ENCODE measurements at regions not wholly inside any gene's neighbourhood (a gene's known extent, or its start where the extent isn't known, plus 50 kb on each side); places are given as distances from the start of the nearest gene placed in this dataset.

DNA sequence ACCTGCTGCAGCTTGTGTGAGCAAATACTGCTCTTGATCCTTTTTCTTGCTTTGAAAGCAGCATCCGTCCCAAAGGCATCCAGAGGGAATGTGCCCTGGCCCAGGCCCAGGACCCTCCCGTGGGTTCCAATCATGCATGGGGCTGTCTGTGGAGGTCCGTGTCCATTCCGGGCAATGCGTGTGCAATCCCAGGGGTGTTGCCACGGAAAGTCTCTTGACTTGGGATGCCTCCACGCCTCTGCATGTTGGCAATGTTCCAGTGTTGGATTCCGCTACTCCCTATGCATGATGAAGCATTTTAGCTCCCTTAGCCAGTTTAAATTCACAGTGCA lies 105.7 kb downstream of the SNRPN start:
- Mint-ChIP-seq H3K9me3 (peaks cover 87% of the 10 kb centered on the region), H3K27ac (no peak overlapping the region), H3K4me3 (no peak overlapping the region), H3K27me3 (ENCODE audit: low read depth) (no peaks in the 10 kb centered on the region), H3K36me3 (peaks cover 99% of the 10 kb centered on the region), H3K4me1 (no peaks in the 10 kb centered on the region)
- DNase-seq (ENCODE audit: low spot score in 2 of 2, unreplicated experiment in 2 of 2): peak in 1 of 2 experiments; percentile 3
- TF ChIP-seq, protein P1, sequence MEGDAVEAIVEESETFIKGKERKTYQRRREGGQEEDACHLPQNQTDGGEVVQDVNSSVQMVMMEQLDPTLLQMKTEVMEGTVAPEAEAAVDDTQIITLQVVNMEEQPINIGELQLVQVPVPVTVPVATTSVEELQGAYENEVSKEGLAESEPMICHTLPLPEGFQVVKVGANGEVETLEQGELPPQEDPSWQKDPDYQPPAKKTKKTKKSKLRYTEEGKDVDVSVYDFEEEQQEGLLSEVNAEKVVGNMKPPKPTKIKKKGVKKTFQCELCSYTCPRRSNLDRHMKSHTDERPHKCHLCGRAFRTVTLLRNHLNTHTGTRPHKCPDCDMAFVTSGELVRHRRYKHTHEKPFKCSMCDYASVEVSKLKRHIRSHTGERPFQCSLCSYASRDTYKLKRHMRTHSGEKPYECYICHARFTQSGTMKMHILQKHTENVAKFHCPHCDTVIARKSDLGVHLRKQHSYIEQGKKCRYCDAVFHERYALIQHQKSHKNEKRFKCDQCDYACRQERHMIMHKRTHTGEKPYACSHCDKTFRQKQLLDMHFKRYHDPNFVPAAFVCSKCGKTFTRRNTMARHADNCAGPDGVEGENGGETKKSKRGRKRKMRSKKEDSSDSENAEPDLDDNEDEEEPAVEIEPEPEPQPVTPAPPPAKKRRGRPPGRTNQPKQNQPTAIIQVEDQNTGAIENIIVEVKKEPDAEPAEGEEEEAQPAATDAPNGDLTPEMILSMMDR (IDR thresholded peaks at IDR 0.05; ENCODE audit: unreplicated experiment): no peak

DNA sequence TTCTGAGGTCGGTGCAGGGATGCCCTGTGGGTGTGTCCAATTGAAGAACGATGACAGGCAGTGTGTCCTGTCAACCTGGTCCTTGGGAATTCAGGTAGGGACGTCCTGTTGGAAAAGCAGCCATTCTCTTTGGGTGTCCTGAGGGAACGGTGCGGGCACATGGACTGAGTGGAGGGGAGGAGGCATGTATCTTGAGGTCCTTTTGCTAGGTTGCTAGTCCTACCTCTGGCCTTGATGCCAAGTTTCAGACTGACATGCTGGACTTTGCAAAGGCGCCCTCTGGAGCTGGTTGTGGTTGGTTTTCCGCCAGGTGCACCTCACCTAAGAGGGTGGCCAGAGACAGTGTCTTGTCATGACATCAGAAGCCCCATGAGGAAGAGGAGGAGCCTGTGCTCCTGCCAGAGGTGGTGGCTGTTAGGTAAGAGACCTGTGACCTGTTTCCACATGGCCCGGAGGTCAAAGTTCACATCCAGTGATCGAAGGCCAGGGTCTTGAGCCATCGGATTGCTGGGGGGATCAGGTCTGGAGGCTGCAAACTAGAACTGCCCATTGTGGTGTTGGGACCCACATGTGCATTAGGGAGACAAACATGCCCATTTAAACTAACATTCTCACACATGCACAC lies 106.3 kb downstream of the SNRPN start:
- Mint-ChIP-seq H3K4me3 (no peak overlapping the region), H3K27me3 (ENCODE audit: low read depth) (no peaks in the 10 kb centered on the region), H3K9me3 (peaks cover 87% of the 10 kb centered on the region), H3K36me3 (peaks cover 99% of the 10 kb centered on the region), H3K4me1 (no peaks in the 10 kb centered on the region), H3K27ac (no peak overlapping the region)
- DNase-seq (ENCODE audit: low spot score in 2 of 2, unreplicated experiment in 2 of 2): peak; percentile 6 to 13
- TF ChIP-seq, protein P1 (IDR thresholded peaks at IDR 0.05; ENCODE audit: unreplicated experiment): no peak

DNA sequence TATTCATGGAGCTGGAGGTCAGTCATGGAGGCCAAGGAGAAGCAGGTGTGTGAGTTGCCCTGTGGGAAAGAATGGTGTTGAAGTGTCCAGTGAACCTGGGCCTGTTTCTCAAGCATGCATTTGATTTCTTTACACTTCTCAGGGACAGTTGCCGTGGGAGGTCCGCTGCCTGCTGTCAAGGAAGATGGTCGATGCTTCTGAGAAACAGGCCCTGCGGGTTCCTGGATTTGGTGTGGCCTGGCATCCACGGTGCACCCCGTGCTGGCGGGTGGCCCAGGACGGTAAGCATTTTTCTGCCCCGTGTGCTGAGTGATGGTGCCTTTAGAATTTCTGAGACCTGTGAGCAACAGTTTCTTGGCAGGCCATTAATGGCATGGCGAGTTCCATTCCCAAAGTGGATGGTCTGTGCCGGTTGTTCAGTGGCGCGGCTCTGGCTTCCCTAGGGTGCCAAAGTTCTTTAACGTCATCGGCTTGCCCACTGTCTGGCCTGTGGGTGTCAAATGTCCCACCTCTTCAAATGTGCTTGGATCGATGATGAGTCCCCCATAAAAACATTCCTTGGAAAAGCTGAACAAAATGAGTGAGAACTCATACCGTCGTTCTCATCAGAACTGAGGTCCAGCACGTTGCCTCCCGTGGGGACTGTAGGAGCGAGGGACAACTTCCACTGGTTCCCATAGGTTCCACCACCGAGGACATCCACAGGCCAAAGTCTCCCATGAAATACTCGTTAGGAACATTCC lies 107.2 kb downstream of the SNRPN start:
- Mint-ChIP-seq H3K9me3 (peaks cover 91% of the 10 kb centered on the region), H3K27ac (no peak overlapping the region), H3K4me3 (no peak overlapping the region)

DNA sequence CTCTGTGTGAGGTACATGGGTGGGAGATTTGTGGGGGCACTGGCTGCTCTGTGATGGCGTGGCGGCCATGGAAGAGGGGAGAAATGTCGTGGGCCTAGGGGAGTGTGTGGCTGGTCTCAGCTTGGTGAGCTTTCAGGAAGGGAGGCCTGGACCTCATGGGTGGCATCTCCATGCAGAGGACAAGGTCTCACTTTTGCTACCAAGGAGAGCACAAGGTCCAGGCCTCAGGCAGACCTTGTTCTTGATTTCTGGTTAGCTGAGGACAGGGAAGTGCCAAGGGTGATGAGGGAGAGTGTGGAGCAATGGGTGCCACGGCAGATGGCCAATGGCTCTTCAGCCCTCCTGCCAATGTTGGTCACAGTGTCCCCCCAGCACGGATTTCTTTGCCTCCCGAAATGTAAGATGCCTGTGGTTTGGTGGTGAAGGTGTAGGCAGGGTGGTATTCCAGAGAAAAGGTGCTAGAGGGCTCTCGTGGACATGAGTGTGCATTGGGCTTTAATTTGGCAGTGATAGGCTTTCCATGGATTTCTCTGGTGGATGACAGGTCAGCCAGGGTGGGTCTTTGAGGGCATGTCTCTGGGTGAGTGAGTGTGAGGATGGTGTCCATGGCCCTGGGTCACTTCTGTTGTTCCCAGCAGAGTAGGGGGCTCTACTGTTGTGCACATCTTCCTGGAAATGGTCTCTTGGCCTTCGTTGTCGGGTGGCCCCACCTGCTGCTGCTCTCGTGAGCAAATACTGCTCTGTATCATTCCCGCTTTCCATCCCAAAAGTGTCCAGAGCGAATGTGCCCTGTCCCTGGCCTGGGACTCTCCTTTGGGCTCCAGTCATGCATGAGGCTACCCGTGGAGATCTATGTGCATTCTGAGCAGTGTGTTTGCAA lies 108.0 kb downstream of the SNRPN start:
- H3K4me3 Mint-ChIP-seq: no peak overlapping the region
- peaks cover 99% of the 10 kb centered on the region for H3K36me3 Mint-ChIP-seq
- no peak overlapping the region for H3K27ac Mint-ChIP-seq
- H3K27me3 Mint-ChIP-seq (ENCODE audit: low read depth): no peaks in the 10 kb centered on the region
- peaks cover 93% of the 10 kb centered on the region for H3K9me3 Mint-ChIP-seq
- DNase-seq (ENCODE audit: low spot score in 2 of 2, unreplicated experiment in 2 of 2): no peak
- H3K4me1 Mint-ChIP-seq: no peaks in the 10 kb centered on the region
- TF ChIP-seq, protein P1 (IDR thresholded peaks at IDR 0.05; ENCODE audit: unreplicated experiment): no peak

More for the DNA sequence above, 107.2 kb downstream of the SNRPN start:
- Mint-ChIP-seq H3K27me3 (ENCODE audit: low read depth) (no peaks in the 10 kb centered on the region), H3K4me1 (no peaks in the 10 kb centered on the region), H3K36me3 (peaks cover 99% of the 10 kb centered on the region)
- TF ChIP-seq, protein P1 (IDR thresholded peaks at IDR 0.05; ENCODE audit: unreplicated experiment): no peak
- DNase-seq (ENCODE audit: low spot score in 2 of 2, unreplicated experiment in 2 of 2): no peak

DNA sequence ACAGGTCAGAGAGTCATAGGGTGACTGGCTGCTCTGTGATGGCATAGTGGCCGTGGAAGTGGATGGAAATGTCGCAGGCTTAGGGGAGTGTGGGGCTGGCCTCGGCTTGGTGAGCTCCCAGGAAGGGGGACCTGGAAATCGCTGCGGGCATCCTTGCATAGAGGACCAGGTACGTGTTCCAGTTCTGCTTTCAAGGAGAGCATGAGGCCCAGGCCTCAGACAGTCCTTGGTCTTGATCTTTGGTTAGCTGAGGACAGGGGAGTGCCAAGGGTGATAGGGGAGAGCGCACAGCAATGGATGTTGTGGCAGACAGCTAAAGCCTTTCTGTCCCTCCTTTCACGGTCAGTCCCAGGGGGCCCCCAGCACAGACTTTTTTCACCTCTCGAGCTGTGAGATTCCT lies 110.5 kb downstream of the SNRPN start:
- peaks cover 100% of the 10 kb centered on the region for H3K36me3 Mint-ChIP-seq
- TF ChIP-seq, protein P1 (IDR thresholded peaks at IDR 0.05; ENCODE audit: unreplicated experiment): no peak
- H3K4me3 Mint-ChIP-seq: no peak overlapping the region
- DNase-seq (ENCODE audit: low spot score in 2 of 2, unreplicated experiment in 2 of 2): no peak
- H3K9me3 Mint-ChIP-seq: peaks cover 92% of the 10 kb centered on the region
- no peaks in the 10 kb centered on the region for H3K4me1 Mint-ChIP-seq
- no peak overlapping the region for H3K27ac Mint-ChIP-seq
- no peaks in the 10 kb centered on the region for H3K27me3 Mint-ChIP-seq (ENCODE audit: low read depth)

Measured in mesothelial cell of epicardium (in vitro differentiated cells).